ENCODE measurements at regions not wholly inside any gene's neighbourhood (a gene's known extent, or its start where the extent isn't known, plus 50 kb on each side); places are given as distances from the start of the nearest gene placed in this dataset.

- Mint-ChIP-seq H3K4me1 (ENCODE audit: low read depth, unreplicated experiment) (no peaks in the 10 kb centered on the region), H3K36me3 (ENCODE audit: unreplicated experiment) (no peaks in the 10 kb centered on the region), H3K27ac (ENCODE audit: unreplicated experiment) (no peak overlapping the region), H3K27me3 (ENCODE audit: unreplicated experiment) (peaks cover 5% of the 10 kb centered on the region), H3K4me3 (ENCODE audit: unreplicated experiment) (no peak overlapping the region), H3K9me3 (ENCODE audit: unreplicated experiment) (peaks cover 3% of the 10 kb centered on the region)
- no peak for DNase-seq
- no peak for TF ChIP-seq CTCF (IDR thresholded peaks at IDR 0.05; ENCODE audit: partially characterized antibody, unreplicated experiment)
These were observed 174.4 kb upstream of the FOXA2 start for GRCh38 chr20:22758815-22759214.

DNA sequence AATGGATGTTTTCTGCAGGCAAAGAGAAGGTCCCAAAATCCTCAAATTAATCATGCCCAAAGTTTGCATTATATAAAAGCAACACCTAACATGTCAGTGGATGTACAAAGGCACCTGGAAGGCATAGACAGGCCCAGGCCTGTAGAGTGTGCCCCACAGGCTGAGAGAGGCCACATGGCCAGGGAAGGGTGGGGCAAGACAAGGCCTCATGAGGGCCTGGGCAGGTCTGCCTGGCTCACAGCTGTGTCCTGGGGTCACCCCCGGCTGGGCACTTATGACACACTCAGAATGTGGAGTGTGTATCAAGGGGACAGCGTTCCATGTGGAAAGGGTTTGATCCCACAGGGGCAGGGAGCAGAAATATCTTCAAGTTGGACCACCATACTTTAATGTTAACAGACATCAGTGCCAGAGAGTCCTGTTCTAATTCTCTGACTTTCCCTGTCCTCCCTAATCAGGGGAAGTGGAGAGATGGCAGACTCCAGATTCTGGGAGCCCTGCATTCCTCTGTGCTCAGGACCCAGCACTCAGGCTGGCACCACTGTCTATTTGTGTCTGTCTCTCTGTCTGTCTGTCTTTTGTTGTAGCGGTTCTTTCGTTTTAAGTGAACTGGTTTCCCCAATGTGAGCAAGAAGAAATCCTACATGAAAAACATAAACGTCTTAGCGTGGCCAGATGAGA lies 178.3 kb upstream of the FOXA2 start:
- H3K27me3 Mint-ChIP-seq (ENCODE audit: unreplicated experiment), result peaks cover 4% of the 10 kb centered on the region
- no peak overlapping the region for H3K4me3 Mint-ChIP-seq (ENCODE audit: unreplicated experiment)
- no peak for TF ChIP-seq CTCF (IDR thresholded peaks at IDR 0.05; ENCODE audit: partially characterized antibody, unreplicated experiment)
- H3K9me3 Mint-ChIP-seq (ENCODE audit: unreplicated experiment), result peaks cover 2% of the 10 kb centered on the region
- no peaks in the 10 kb centered on the region for H3K4me1 Mint-ChIP-seq (ENCODE audit: low read depth, unreplicated experiment)
- no peaks in the 10 kb centered on the region for H3K36me3 Mint-ChIP-seq (ENCODE audit: unreplicated experiment)
- no peak for DNase-seq
- no peak overlapping the region for H3K27ac Mint-ChIP-seq (ENCODE audit: unreplicated experiment)

- no peak overlapping the region for H3K4me3 Mint-ChIP-seq (ENCODE audit: unreplicated experiment)
- peaks cover 4% of the 10 kb centered on the region for H3K27me3 Mint-ChIP-seq (ENCODE audit: unreplicated experiment)
- no peak for DNase-seq
- no peaks in the 10 kb centered on the region for H3K36me3 Mint-ChIP-seq (ENCODE audit: unreplicated experiment)
- peaks cover 2% of the 10 kb centered on the region for H3K9me3 Mint-ChIP-seq (ENCODE audit: unreplicated experiment)
- H3K4me1 Mint-ChIP-seq (ENCODE audit: low read depth, unreplicated experiment), result no peaks in the 10 kb centered on the region
- TF ChIP-seq CTCF (IDR thresholded peaks at IDR 0.05; ENCODE audit: partially characterized antibody, unreplicated experiment), result no peak
- no peak overlapping the region for H3K27ac Mint-ChIP-seq (ENCODE audit: unreplicated experiment)
These were observed 179.0 kb upstream of the FOXA2 start for GRCh38 chr20:22763257-22763906.

GRCh38 chr20:22768266-22769178 lies 184.2 kb upstream of the FOXA2 start:
- no peak overlapping the region for H3K27ac Mint-ChIP-seq (ENCODE audit: unreplicated experiment)
- H3K9me3 Mint-ChIP-seq (ENCODE audit: unreplicated experiment), result peaks cover 1% of the 10 kb centered on the region
- no peak for TF ChIP-seq CTCF (IDR thresholded peaks at IDR 0.05; ENCODE audit: partially characterized antibody, unreplicated experiment)
- no peaks in the 10 kb centered on the region for H3K36me3 Mint-ChIP-seq (ENCODE audit: unreplicated experiment)
- H3K27me3 Mint-ChIP-seq (ENCODE audit: unreplicated experiment), result no peaks in the 10 kb centered on the region
- no peak for DNase-seq
- peaks cover 4% of the 10 kb centered on the region for H3K4me1 Mint-ChIP-seq (ENCODE audit: low read depth, unreplicated experiment)
- H3K4me3 Mint-ChIP-seq (ENCODE audit: unreplicated experiment), result no peak overlapping the region

All from glutamatergic neuron (in vitro differentiated cells).